ENCODE measurements at regions not wholly inside any gene's neighbourhood (a gene's known extent, or its start where the extent isn't known, plus 50 kb on each side); places are given as distances from the start of the nearest gene placed in this dataset.

- no peak for TF ChIP-seq GATA2 (IDR thresholded peaks at IDR 0.05; ENCODE audit: low read depth, low read length)
- TF ChIP-seq GATA3 (IDR thresholded peaks at IDR 0.05; ENCODE audit: low read depth, low read length) = no peak
Observed at GRCh38 chr16:60110531-60110930, 1376.4 kb upstream of the GOT2 start.

GRCh38 chr16:60107871-60108270, 1373.8 kb upstream of the GOT2 start:
- TF ChIP-seq GATA2 (IDR thresholded peaks at IDR 0.05; ENCODE audit: low read depth, low read length) (no peak), GATA3 (IDR thresholded peaks at IDR 0.05; ENCODE audit: low read depth, low read length) (no peak)

GRCh38 chr16:60107437-60107836, 1373.3 kb upstream of the GOT2 start:
- TF ChIP-seq GATA3 (IDR thresholded peaks at IDR 0.05; ENCODE audit: low read depth, low read length) = no peak
- TF ChIP-seq GATA2 (IDR thresholded peaks at IDR 0.05; ENCODE audit: low read depth, low read length) = no peak

- TF ChIP-seq GATA3 (IDR thresholded peaks at IDR 0.05; ENCODE audit: low read depth, low read length) (no peak), GATA2 (IDR thresholded peaks at IDR 0.05; ENCODE audit: low read depth, low read length) (no peak)
Observed at GRCh38 chr16:60100371-60100770, 1366.3 kb upstream of the GOT2 start.

GRCh38 chr16:60091529-60091928, 1357.4 kb upstream of the GOT2 start:
- TF ChIP-seq GATA2 (IDR thresholded peaks at IDR 0.05; ENCODE audit: low read depth, low read length) (no peak), GATA3 (IDR thresholded peaks at IDR 0.05; ENCODE audit: low read depth, low read length) (no peak)

- TF ChIP-seq GATA2 (IDR thresholded peaks at IDR 0.05; ENCODE audit: low read depth, low read length) (no peak), GATA3 (IDR thresholded peaks at IDR 0.05; ENCODE audit: low read depth, low read length) (no peak)
Observed at GRCh38 chr16:60091071-60091470, 1357.0 kb upstream of the GOT2 start.

- TF ChIP-seq GATA2 (IDR thresholded peaks at IDR 0.05; ENCODE audit: low read depth, low read length) (no peak), GATA3 (IDR thresholded peaks at IDR 0.05; ENCODE audit: low read depth, low read length) (no peak)
Observed at GRCh38 chr16:60087530-60087929, 1353.4 kb upstream of the GOT2 start.

- TF ChIP-seq GATA2 (IDR thresholded peaks at IDR 0.05; ENCODE audit: low read depth, low read length) (no peak), GATA3 (IDR thresholded peaks at IDR 0.05; ENCODE audit: low read depth, low read length) (no peak)
Observed at GRCh38 chr16:60077861-60078260, 1343.7 kb upstream of the GOT2 start.

- TF ChIP-seq GATA2 (IDR thresholded peaks at IDR 0.05; ENCODE audit: low read depth, low read length) = no peak
- no peak for TF ChIP-seq GATA3 (IDR thresholded peaks at IDR 0.05; ENCODE audit: low read depth, low read length)
Observed at GRCh38 chr16:60074378-60074777, 1340.3 kb upstream of the GOT2 start.

GRCh38 chr16:60073376-60073775, 1339.3 kb upstream of the GOT2 start:
- TF ChIP-seq GATA3 (IDR thresholded peaks at IDR 0.05; ENCODE audit: low read depth, low read length) (no peak), GATA2 (IDR thresholded peaks at IDR 0.05; ENCODE audit: low read depth, low read length) (no peak)

GRCh38 chr16:60064026-60064425, 1329.9 kb upstream of the GOT2 start:
- TF ChIP-seq GATA2 (IDR thresholded peaks at IDR 0.05; ENCODE audit: low read depth, low read length) = no peak
- TF ChIP-seq GATA3 (IDR thresholded peaks at IDR 0.05; ENCODE audit: low read depth, low read length) = no peak

- TF ChIP-seq GATA3 (IDR thresholded peaks at IDR 0.05; ENCODE audit: low read depth, low read length) (no peak), GATA2 (IDR thresholded peaks at IDR 0.05; ENCODE audit: low read depth, low read length) (no peak)
Observed at GRCh38 chr16:60061396-60061795, 1327.3 kb upstream of the GOT2 start.

GRCh38 chr16:60060731-60061130, 1326.6 kb upstream of the GOT2 start:
- TF ChIP-seq GATA2 (IDR thresholded peaks at IDR 0.05; ENCODE audit: low read depth, low read length) (no peak), GATA3 (IDR thresholded peaks at IDR 0.05; ENCODE audit: low read depth, low read length) (no peak)

GRCh38 chr16:60059141-60059540, 1325.0 kb upstream of the GOT2 start:
- no peak for TF ChIP-seq GATA3 (IDR thresholded peaks at IDR 0.05; ENCODE audit: low read depth, low read length)
- no peak for TF ChIP-seq GATA2 (IDR thresholded peaks at IDR 0.05; ENCODE audit: low read depth, low read length)

GRCh38 chr16:60041671-60042070, 1307.6 kb upstream of the GOT2 start:
- TF ChIP-seq GATA3 (IDR thresholded peaks at IDR 0.05; ENCODE audit: low read depth, low read length) = no peak

GRCh38 chr16:60031740-60032139, 1297.6 kb upstream of the GOT2 start:
- TF ChIP-seq GATA3 (IDR thresholded peaks at IDR 0.05; ENCODE audit: low read depth, low read length) = no peak
- no peak for TF ChIP-seq GATA2 (IDR thresholded peaks at IDR 0.05; ENCODE audit: low read depth, low read length)

Data from SH-SY5Y (cell line).